ENCODE measurements at regions not wholly inside any gene's neighbourhood (a gene's known extent, or its start where the extent isn't known, plus 50 kb on each side); places are given as distances from the start of the nearest gene placed in this dataset.

GRCh38 chr15:72865486-72865885 lies 81.9 kb upstream of the ADPGK start:
- no peaks in the 10 kb centered on the region for H3K4me1 ChIP-seq (ENCODE audit: insufficient read depth, low read length)
- no peaks in the 10 kb centered on the region for H3K79me2 ChIP-seq (ENCODE audit: insufficient read depth, low read length)
- H3K9me3 ChIP-seq (ENCODE audit: insufficient read depth, low read length, severe bottlenecking): no peaks in the 10 kb centered on the region
- TF ChIP-seq CTCF (IDR thresholded peaks at IDR 0.05; ENCODE audit: borderline replicate concordance, extremely low read depth, low read length, poor library complexity, severe bottlenecking) (no peak), EZH2 (IDR thresholded peaks at IDR 0.05; ENCODE audit: borderline replicate concordance, low read depth, low read length, severe bottlenecking) (no peak)
- no peak overlapping the region for H3K4me3 ChIP-seq (ENCODE audit: low read depth in 1 of 2, low read length in 2 of 2)
- no peak overlapping the region for H3K27ac ChIP-seq (ENCODE audit: low read length)
- H3K36me3 ChIP-seq (ENCODE audit: insufficient read depth, low read length): no peaks in the 10 kb centered on the region
- ATAC-seq (ENCODE audit: insufficient read depth, low read depth) (no peak), DNase-seq (no peak)
- no peaks in the 10 kb centered on the region for H4K20me1 ChIP-seq (ENCODE audit: insufficient read depth, low read length)
- no peak overlapping the region for H3K4me2 ChIP-seq (ENCODE audit: insufficient read depth, low read length)
- no peak overlapping the region for H3K9ac ChIP-seq (ENCODE audit: low read depth, low read length)
- peaks cover 5% of the 10 kb centered on the region for H3K27me3 ChIP-seq (ENCODE audit: insufficient read depth, low read length, poor library complexity)
- no peak overlapping the region for H2AFZ ChIP-seq (ENCODE audit: low read depth, low read length)

- Histone ChIP-seq H2AFZ (ENCODE audit: low read depth, low read length) (no peak overlapping the region), H3K79me2 (ENCODE audit: insufficient read depth, low read length) (no peaks in the 10 kb centered on the region), H4K20me1 (ENCODE audit: insufficient read depth, low read length) (no peaks in the 10 kb centered on the region), H3K36me3 (ENCODE audit: insufficient read depth, low read length) (no peaks in the 10 kb centered on the region), H3K4me3 (ENCODE audit: low read depth in 1 of 2, low read length in 2 of 2) (no peak overlapping the region), H3K4me2 (ENCODE audit: insufficient read depth, low read length) (no peak overlapping the region), H3K9ac (ENCODE audit: low read depth, low read length) (no peak overlapping the region), H3K27ac (ENCODE audit: low read length) (no peak overlapping the region), H3K9me3 (ENCODE audit: insufficient read depth, low read length, severe bottlenecking) (no peaks in the 10 kb centered on the region), H3K27me3 (ENCODE audit: insufficient read depth, low read length, poor library complexity) (peaks cover 5% of the 10 kb centered on the region), H3K4me1 (ENCODE audit: insufficient read depth, low read length) (no peaks in the 10 kb centered on the region)
- TF ChIP-seq CTCF (IDR thresholded peaks at IDR 0.05; ENCODE audit: borderline replicate concordance, extremely low read depth, low read length, poor library complexity, severe bottlenecking) (no peak), EZH2 (IDR thresholded peaks at IDR 0.05; ENCODE audit: borderline replicate concordance, low read depth, low read length, severe bottlenecking) (no peak)
- ATAC-seq (ENCODE audit: insufficient read depth, low read depth) (no peak), DNase-seq (no peak)
Observed at GRCh38 chr15:72864681-72865080, 81.1 kb upstream of the ADPGK start.

- Histone ChIP-seq H3K4me1 (ENCODE audit: insufficient read depth, low read length) (no peaks in the 10 kb centered on the region), H3K4me2 (ENCODE audit: insufficient read depth, low read length) (no peak overlapping the region), H3K9ac (ENCODE audit: low read depth, low read length) (no peak overlapping the region), H2AFZ (ENCODE audit: low read depth, low read length) (no peak overlapping the region), H3K79me2 (ENCODE audit: insufficient read depth, low read length) (no peaks in the 10 kb centered on the region), H3K36me3 (ENCODE audit: insufficient read depth, low read length) (no peaks in the 10 kb centered on the region), H3K27ac (ENCODE audit: low read length) (no peak overlapping the region), H3K4me3 (ENCODE audit: low read depth in 1 of 2, low read length in 2 of 2) (no peak overlapping the region), H3K27me3 (ENCODE audit: insufficient read depth, low read length, poor library complexity) (no peaks in the 10 kb centered on the region), H4K20me1 (ENCODE audit: insufficient read depth, low read length) (no peaks in the 10 kb centered on the region), H3K9me3 (ENCODE audit: insufficient read depth, low read length, severe bottlenecking) (no peaks in the 10 kb centered on the region)
- no peak for ATAC-seq (ENCODE audit: insufficient read depth, low read depth)
- no peak for TF ChIP-seq CTCF (IDR thresholded peaks at IDR 0.05; ENCODE audit: borderline replicate concordance, extremely low read depth, low read length, poor library complexity, severe bottlenecking)
- DNase-seq: no peak
Observed at GRCh38 chr15:72861354-72861910, 77.9 kb upstream of the ADPGK start.

- no peak overlapping the region for H3K27ac ChIP-seq (ENCODE audit: low read length)
- H3K9me3 ChIP-seq (ENCODE audit: insufficient read depth, low read length, severe bottlenecking): no peaks in the 10 kb centered on the region
- no peaks in the 10 kb centered on the region for H4K20me1 ChIP-seq (ENCODE audit: insufficient read depth, low read length)
- H3K27me3 ChIP-seq (ENCODE audit: insufficient read depth, low read length, poor library complexity): no peaks in the 10 kb centered on the region
- ATAC-seq (ENCODE audit: insufficient read depth, low read depth): no peak
- no peak overlapping the region for H3K9ac ChIP-seq (ENCODE audit: low read depth, low read length)
- no peaks in the 10 kb centered on the region for H3K79me2 ChIP-seq (ENCODE audit: insufficient read depth, low read length)
- H3K4me3 ChIP-seq (ENCODE audit: low read depth in 1 of 2, low read length in 2 of 2): no peak overlapping the region
- no peak for DNase-seq
- no peaks in the 10 kb centered on the region for H3K4me1 ChIP-seq (ENCODE audit: insufficient read depth, low read length)
- no peak overlapping the region for H3K4me2 ChIP-seq (ENCODE audit: insufficient read depth, low read length)
- TF ChIP-seq EZH2 (IDR thresholded peaks at IDR 0.05; ENCODE audit: borderline replicate concordance, low read depth, low read length, severe bottlenecking) (no peak), CTCF (IDR thresholded peaks at IDR 0.05; ENCODE audit: borderline replicate concordance, extremely low read depth, low read length, poor library complexity, severe bottlenecking) (no peak)
- no peaks in the 10 kb centered on the region for H3K36me3 ChIP-seq (ENCODE audit: insufficient read depth, low read length)
- H2AFZ ChIP-seq (ENCODE audit: low read depth, low read length): no peak overlapping the region
Observed at GRCh38 chr15:72859757-72860145, 76.2 kb upstream of the ADPGK start.
